ENCODE measurements at regions not wholly inside any gene's neighbourhood (a gene's known extent, or its start where the extent isn't known, plus 50 kb on each side); places are given as distances from the start of the nearest gene placed in this dataset.

DNA sequence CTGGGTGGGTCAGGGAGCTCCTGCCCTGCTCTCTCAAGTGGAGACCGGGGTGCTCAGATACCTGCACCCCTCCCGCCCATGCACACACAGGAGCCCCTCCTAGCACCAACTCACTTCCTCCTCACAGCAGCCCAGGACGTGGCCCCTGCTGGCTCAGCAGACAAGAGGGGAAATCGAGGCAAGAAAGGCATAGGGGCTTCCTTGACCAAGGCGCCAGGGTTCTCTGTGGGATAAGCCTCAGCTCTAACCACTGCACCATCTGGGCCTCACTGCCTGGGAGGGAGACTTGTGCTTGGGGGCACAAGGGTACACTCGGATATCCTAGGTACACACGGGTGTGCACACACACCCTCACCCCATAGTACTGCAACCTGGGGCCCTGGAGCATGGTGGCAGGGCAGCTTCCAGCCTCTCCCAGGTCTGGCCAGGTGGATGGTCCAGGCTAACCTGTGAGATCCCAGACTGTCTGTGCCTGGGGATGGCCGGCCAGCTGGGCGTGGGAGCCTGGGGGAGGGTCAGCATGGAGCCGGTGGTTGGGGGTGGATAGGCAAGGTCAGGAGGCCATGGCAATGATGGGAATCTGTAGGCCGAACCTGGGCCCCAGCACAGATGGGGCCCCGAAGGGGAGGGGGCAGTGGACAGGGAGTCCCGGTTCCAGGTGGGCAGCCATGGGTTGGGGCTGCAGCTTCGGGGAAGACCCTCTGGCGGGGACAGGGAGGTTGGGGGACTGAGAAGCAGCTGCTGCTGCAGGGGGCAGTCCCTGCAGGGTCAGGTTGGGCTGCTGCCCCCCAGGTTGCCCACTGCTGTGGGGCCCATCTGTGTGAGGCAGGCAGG lies 312.4 kb downstream of the TMEM121 start:
- no peak for DNase-seq (ENCODE audit: low read depth)
- no peak overlapping the region for H3K4me3 ChIP-seq (ENCODE audit: low read depth, low read length)
- TF ChIP-seq, protein P1, sequence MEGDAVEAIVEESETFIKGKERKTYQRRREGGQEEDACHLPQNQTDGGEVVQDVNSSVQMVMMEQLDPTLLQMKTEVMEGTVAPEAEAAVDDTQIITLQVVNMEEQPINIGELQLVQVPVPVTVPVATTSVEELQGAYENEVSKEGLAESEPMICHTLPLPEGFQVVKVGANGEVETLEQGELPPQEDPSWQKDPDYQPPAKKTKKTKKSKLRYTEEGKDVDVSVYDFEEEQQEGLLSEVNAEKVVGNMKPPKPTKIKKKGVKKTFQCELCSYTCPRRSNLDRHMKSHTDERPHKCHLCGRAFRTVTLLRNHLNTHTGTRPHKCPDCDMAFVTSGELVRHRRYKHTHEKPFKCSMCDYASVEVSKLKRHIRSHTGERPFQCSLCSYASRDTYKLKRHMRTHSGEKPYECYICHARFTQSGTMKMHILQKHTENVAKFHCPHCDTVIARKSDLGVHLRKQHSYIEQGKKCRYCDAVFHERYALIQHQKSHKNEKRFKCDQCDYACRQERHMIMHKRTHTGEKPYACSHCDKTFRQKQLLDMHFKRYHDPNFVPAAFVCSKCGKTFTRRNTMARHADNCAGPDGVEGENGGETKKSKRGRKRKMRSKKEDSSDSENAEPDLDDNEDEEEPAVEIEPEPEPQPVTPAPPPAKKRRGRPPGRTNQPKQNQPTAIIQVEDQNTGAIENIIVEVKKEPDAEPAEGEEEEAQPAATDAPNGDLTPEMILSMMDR (IDR thresholded peaks at IDR 0.05; ENCODE audit: control insufficient read depth, extremely low read depth, insufficient read depth): no peak

DNA sequence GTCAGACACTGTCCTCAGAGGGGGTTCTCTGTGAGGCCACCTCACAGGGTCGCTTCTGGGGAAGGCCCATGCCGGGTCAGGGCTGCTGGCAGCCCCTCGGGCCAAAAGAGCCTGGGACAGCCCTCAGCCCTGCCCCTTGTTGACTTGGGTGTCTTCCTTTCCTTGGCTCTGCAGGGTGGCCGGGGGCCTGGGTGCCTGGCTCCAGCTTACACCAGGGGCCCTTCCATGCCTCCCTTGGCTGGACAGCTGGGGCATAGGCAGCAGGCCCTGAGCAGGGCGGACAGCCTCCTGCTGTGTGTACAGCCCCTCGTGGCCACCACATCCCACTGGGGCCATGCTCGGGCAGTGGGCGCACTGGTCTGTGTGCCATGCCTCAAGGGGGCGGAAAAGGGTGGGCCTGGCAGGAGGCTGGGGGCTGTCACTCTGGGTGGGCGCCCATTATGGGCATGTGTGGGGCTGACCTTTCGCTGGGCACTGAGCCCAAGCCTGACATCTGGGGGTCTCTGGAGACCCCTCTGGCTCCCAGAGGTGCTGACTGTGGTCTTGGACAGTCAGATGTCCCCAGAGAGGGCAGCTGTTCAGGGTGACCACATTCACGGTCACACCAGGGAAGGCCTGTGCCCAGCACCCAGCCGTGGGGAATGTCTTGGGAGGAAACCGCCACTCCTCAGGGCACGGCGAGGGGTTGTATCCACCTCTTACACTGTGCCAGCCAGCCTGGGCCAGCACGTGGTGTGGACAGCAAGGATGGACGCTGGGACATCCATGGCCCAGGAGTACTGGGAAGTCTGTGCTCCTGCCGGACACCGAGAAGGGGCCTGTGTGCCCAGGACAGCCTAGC lies 313.3 kb downstream of the TMEM121 start:
- no peak for DNase-seq (ENCODE audit: low read depth)
- TF ChIP-seq, protein P1 (IDR thresholded peaks at IDR 0.05; ENCODE audit: control insufficient read depth, extremely low read depth, insufficient read depth): no peak
- H3K4me3 ChIP-seq (ENCODE audit: low read depth, low read length): no peak overlapping the region

DNA sequence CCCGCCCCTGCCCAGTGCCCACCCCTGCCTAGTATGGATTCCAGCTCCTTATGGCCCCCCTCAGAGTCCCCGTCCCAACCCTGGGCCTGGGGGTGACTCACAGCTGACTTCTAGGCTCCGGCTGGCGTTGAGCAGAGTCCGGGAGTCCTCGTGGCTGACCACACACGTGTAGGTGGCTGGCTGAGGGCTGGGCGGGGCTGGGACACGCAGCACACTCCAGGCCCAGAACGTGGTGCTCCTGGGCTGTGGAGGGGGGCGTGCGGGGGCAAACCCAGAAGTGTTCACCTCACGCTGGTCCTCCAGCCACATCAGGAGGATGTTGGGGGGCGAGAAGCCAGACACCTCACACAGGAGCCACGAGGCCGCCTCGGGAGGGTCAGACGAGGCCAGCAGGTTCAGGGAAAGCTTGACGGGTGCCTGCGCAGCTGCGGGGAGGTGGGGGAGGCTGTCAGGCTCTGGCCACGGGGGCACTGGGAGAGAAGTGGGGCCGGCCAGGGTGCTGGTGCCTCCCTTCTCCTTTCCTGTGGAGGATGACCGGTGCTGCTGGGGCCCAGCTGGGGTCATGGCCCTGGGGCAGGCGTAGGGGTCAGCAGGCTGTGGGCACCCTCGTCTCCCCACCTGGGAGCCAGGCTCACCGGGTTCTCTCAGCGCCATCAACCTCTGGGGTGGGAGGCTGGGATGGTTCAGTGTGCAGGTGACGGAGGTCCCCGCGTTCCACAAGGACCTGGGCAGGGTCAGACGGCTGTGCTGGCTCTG lies 314.1 kb downstream of the TMEM121 start:
- H3K4me3 ChIP-seq (ENCODE audit: low read depth, low read length): no peak overlapping the region
- TF ChIP-seq, protein P1 (IDR thresholded peaks at IDR 0.05; ENCODE audit: control insufficient read depth, extremely low read depth, insufficient read depth): no peak

DNA sequence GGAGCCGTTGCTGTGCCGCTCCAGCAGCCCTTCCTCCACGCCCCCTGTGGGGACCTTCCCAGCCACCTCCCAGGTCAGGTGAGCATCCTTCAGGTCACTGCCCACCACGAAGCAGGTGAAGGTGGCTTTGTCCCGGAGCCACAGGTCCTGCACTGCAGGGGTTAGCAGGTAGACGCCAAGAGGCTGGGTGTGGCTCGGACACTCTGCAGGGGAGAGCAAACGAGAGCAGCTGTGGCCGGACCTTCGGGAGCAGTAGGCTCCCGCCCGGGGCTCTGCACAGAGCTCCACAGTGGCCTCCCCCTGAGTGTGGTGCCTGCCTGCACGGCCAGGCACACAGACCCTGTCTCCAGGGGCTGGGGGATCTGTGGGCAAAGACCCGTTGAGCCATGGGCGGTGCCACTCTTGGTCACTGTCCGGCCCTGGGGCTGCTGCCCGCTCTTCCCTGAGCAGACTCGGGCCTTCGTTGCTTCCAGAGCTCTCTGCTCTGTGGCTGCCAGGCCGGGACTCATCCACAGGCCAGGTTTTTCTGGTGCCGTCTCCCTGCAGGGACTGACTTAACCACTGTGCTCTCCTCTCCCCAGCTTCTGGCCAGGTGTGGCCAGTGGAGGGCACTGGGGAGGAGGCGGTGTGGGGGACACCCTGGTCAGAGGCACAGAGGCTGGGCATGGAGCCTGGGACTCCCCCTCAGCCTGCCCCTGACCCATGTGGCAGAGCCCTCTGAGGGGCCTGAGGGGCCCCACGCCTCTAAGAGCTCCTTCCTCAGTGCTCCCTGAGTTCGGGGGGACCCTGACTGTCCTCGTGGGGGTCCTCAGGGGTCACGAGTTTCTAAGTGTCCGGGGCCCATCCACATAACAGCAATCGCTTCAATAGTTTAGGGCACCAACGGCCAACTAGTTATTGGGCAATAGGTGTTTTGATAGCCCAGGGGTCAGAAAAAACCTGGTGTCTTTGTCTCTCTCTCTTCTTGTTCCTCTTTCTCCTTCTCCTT lies 314.9 kb downstream of the TMEM121 start:
- TF ChIP-seq, protein P1 (IDR thresholded peaks at IDR 0.05; ENCODE audit: control insufficient read depth, extremely low read depth, insufficient read depth): no peak
- no peak for DNase-seq (ENCODE audit: low read depth)
- H3K4me3 ChIP-seq (ENCODE audit: low read depth, low read length): no peak overlapping the region

More for the DNA sequence above, 314.1 kb downstream of the TMEM121 start:
- no peak for DNase-seq (ENCODE audit: low read depth)

DNA sequence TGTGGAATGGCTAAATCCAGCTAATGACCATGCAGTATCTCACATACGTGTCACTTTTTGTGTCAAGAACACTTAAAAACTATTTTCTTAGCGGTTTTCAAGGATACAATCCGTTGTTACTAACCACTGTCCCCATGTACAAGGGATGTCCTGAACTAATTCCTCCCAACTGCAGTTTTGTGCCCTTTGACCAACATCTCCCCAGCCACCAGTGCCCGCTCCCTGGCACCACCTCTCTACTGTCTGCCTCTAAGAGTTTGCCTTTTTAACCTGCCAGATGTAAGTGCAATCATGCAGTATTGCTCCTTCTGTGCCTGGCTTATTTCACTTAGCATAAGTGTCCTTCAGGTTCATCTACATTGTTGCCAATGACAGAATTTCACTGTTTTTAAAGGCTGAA lies 315.7 kb downstream of the TMEM121 start:
- no peak for DNase-seq (ENCODE audit: low read depth)
- H3K4me3 ChIP-seq (ENCODE audit: low read depth, low read length): no peak overlapping the region
- TF ChIP-seq, protein P1 (IDR thresholded peaks at IDR 0.05; ENCODE audit: control insufficient read depth, extremely low read depth, insufficient read depth): no peak
